Mucosa of descending colon (tissue), 3 donors: ENCODE measurements at regions not wholly inside any gene's neighbourhood (a gene's known extent, or its start where the extent isn't known, plus 50 kb on each side); places are given as distances from the start of the nearest gene placed in this dataset.
A peak's percentile ranks its signal among the peaks of the same experiment; 100 is the strongest.

ENCODE experiments used
- ATAC-seq: fragments of 200-7000 bp; cut with Tn5 transposase; one replicate; pipeline ENCODE4 v1.9.1; 2020; ENCODE audit warnings: mild to moderate bottlenecking, moderate library complexity
- DNase-seq, 3 donors: peaks; one replicate each; pipeline ENCODE4 v3.0.0-alpha.2; 2020
- H3K36me3 ChIP-seq: fragments of 200-600 bp; one replicate; pipeline ENCODE4 v1.8.0; 2021; ENCODE audit warnings: low read depth, mild to moderate bottlenecking
- H3K4me1 ChIP-seq: fragments of 200-600 bp; one replicate; pipeline ENCODE4 v1.8.0; 2021; ENCODE audit warnings: low read depth, mild to moderate bottlenecking
- H3K4me3 ChIP-seq: fragments of 200-600 bp; one replicate; pipeline ENCODE4 v1.8.0; 2021; ENCODE audit warnings: mild to moderate bottlenecking
- H3K9me3 ChIP-seq: fragments of 200-600 bp; one replicate; pipeline ENCODE4 v1.8.0; 2021; ENCODE audit warnings: mild to moderate bottlenecking
- CTCF ChIP-seq: fragments of 200-600 bp; IDR thresholded peaks from one replicate; pipeline ENCODE4 v1.8.0; 2022; ENCODE audit warnings: antibody characterized with exemption, mild to moderate bottlenecking
- intact Hi-C, 2 donors: fragments of 100-400 bp; cut with DNase I in 1 of 2; cut with micrococcal nuclease in 1 of 2; formaldehyde crosslinking; loops; one replicate each; pipeline versions ENCODE4 v1.11.0 to v1.11.1; 2022; cut with DNase I, micrococcal nuclease
- donor health status: DM: no; HTN: no; CAD: no; lungs with moderate emphysema.
- donor health status: DM: no; HTN: no; CAD: no.
- donor health status: DM: no; HTN: yes; CAD: no.

- TF ChIP-seq CTCF: no peak
- Histone ChIP-seq H3K36me3 (no peaks in the 10 kb centered on the region), H3K4me1 (no peaks in the 10 kb centered on the region), H3K4me3 (no peak overlapping the region), H3K9me3 (no peaks in the 10 kb centered on the region)
- ATAC-seq (no peak), DNase-seq (no peak)
- intact Hi-C loops: no loop called here
These were observed 62.6 kb downstream of the DUSP6 start for GRCh38 chr12:89289720-89290119.

- no peaks in the 10 kb centered on the region for H3K9me3 ChIP-seq
These were observed 63.3 kb downstream of the DUSP6 start for GRCh38 chr12:89288959-89289358.

GRCh38 chr12:89286501-89286900, 65.8 kb downstream of the DUSP6 start:
- TF ChIP-seq CTCF: no peak
- no peaks in the 10 kb centered on the region for H3K36me3 ChIP-seq
- ATAC-seq (no peak), DNase-seq (no peak)
- H3K4me1 ChIP-seq: no peaks in the 10 kb centered on the region
- H3K4me3 ChIP-seq: no peak overlapping the region
- intact Hi-C loops: no loop called here
- no peaks in the 10 kb centered on the region for H3K9me3 ChIP-seq

More at GRCh38 chr12:89288959-89289358, 63.3 kb downstream of the DUSP6 start:
- H3K4me1 ChIP-seq: no peaks in the 10 kb centered on the region
- H3K4me3 ChIP-seq: no peak overlapping the region
- no peaks in the 10 kb centered on the region for H3K36me3 ChIP-seq
- no peak for TF ChIP-seq CTCF
- DNase-seq (no peak), ATAC-seq (no peak)
- intact Hi-C loops: no loop called here

- intact Hi-C loops: no loop called here
- no peaks in the 10 kb centered on the region for H3K9me3 ChIP-seq
- no peaks in the 10 kb centered on the region for H3K36me3 ChIP-seq
- no peak overlapping the region for H3K4me3 ChIP-seq
- no peak for TF ChIP-seq CTCF
- ATAC-seq (no peak), DNase-seq (no peak)
- no peaks in the 10 kb centered on the region for H3K4me1 ChIP-seq
These were observed 70.8 kb downstream of the DUSP6 start for GRCh38 chr12:89281539-89281867.

- H3K9me3 ChIP-seq: no peaks in the 10 kb centered on the region
- no peak overlapping the region for H3K4me3 ChIP-seq
- intact Hi-C loops: no loop called here
- no peak for TF ChIP-seq CTCF
- ATAC-seq: peak; percentile 38
- no peaks in the 10 kb centered on the region for H3K36me3 ChIP-seq
- DNase-seq: no peak
- H3K4me1 ChIP-seq: no peaks in the 10 kb centered on the region
These were observed 71.3 kb downstream of the DUSP6 start for GRCh38 chr12:89280833-89281538.

GRCh38 chr12:89279499-89279898, 72.8 kb downstream of the DUSP6 start:
- no peaks in the 10 kb centered on the region for H3K36me3 ChIP-seq

More at GRCh38 chr12:89279499-89279898, 72.8 kb downstream of the DUSP6 start:
- intact Hi-C loops: no loop called here
- Histone ChIP-seq H3K4me3 (no peak overlapping the region), H3K4me1 (no peaks in the 10 kb centered on the region), H3K9me3 (no peaks in the 10 kb centered on the region)
- DNase-seq (no peak), ATAC-seq (no peak)
- no peak for TF ChIP-seq CTCF
